DND-41 (cell line): ENCODE measurements at regions not wholly inside any gene's neighbourhood (a gene's known extent, or its start where the extent isn't known, plus 50 kb on each side); places are given as distances from the start of the nearest gene placed in this dataset.

Experiments
- CTCF ChIP-seq: IDR thresholded peaks from 2 replicates; pipeline ENCODE4 v1.5.1; 2012; ENCODE audit warnings: borderline replicate concordance, low read length, moderate library complexity, mild to moderate bottlenecking; ENCODE audit not compliant: poor library complexity, severe bottlenecking; ENCODE audit errors: extremely low read depth
- EZH2 ChIP-seq: IDR thresholded peaks from 3 replicates; pipeline ENCODE4 v1.6.1; 2012; ENCODE audit warnings: borderline replicate concordance, low read depth, mild to moderate bottlenecking, moderate library complexity, low read length, inconsistent platforms; ENCODE audit not compliant: severe bottlenecking

GRCh38 chr4:112840061-112840460, 203.1 kb downstream of the LARP7 start:
- no peak for TF ChIP-seq CTCF
- no peak for TF ChIP-seq EZH2
